Uterus (tissue), 3 donors: ENCODE measurements at regions not wholly inside any gene's neighbourhood (a gene's known extent, or its start where the extent isn't known, plus 50 kb on each side); places are given as distances from the start of the nearest gene placed in this dataset.
"Not testable (repeated sequence)": the region's sequence is repeated elsewhere in the genome, so short reads cannot be mapped to it uniquely, and the experiment has no call there.

Experiments used
- DNase-seq, 2 donors: peaks; one replicate each; pipeline ENCODE4 v3.0.0-alpha.2; 2019 to 2020
- H3K27ac ChIP-seq, 2 donors: fragments of 200-600 bp; sonication (generic); 1 replicate in 1 of 2; 2 replicates in 1 of 2; pipeline ENCODE4 v1.5.1; 2016 to 2018
- H3K27me3 ChIP-seq, 2 donors: fragments of 200-600 bp; sonication (generic); one replicate each; pipeline ENCODE4 v1.5.1; 2018 to 2019; ENCODE audit warnings: control low read depth in 1 of 2
- H3K36me3 ChIP-seq, 2 donors: fragments of 200-600 bp; sonication (generic); one replicate each; pipeline ENCODE4 v1.5.1; 2019; ENCODE audit warnings: control low read depth in 1 of 2
- H3K4me1 ChIP-seq, 2 donors: fragments of 200-600 bp; sonication (generic); one replicate each; pipeline ENCODE4 v1.5.1; 2018 to 2019; ENCODE audit warnings: control low read depth in 1 of 2
- H3K4me3 ChIP-seq, 2 donors: fragments of 200-600 bp; sonication (generic); 1 replicate in 1 of 2; 2 replicates in 1 of 2; pipeline ENCODE4 v1.5.1; 2018 to 2019; ENCODE audit warnings: mild to moderate bottlenecking in 1 of 2
- H3K9me3 ChIP-seq, 2 donors: fragments of 200-600 bp; sonication (generic); one replicate each; pipeline ENCODE4 v1.5.1; 2019; ENCODE audit warnings: control low read depth in 1 of 2
- CTCF ChIP-seq, 4 experiments: fragments of 200-600 bp in 2 of 4; fragments of 450-650 bp in 2 of 4; sonication (generic) in 2 of 4; IDR thresholded peaks; one replicate each; pipeline ENCODE4 v1.5.1; 2016 to 2019; ENCODE audit warnings: antibody characterized with exemption in 4 of 4, mild to moderate bottlenecking in 2 of 4, moderate library complexity in 1 of 4
- POLR2A ChIP-seq, 2 donors: fragments of 450-650 bp; IDR thresholded peaks; one replicate each; pipeline ENCODE4 v1.6.1; 2016; ENCODE audit warnings: antibody characterized with exemption in 2 of 2, mild to moderate bottlenecking in 1 of 2, moderate library complexity in 1 of 2
- intact Hi-C: fragments of 100-400 bp; cut with DNase I; formaldehyde crosslinking; loops from one replicate; pipeline ENCODE4 v1.15.1; 2023; ENCODE audit warnings: low total_unique reads
- donor health status: DM: yes; HTN: yes; CAD: no.

- Histone ChIP-seq H3K9me3 (no peaks in the 10 kb centered on the region), H3K27me3 (no peaks in the 10 kb centered on the region), H3K4me3 (no peak overlapping the region), H3K36me3 (no peaks in the 10 kb centered on the region), H3K27ac (no peak overlapping the region), H3K4me1 (no peaks in the 10 kb centered on the region)
- DNase-seq: no peak
- TF ChIP-seq POLR2A (IDR thresholded peaks at IDR 0.05) (no peak), CTCF (IDR thresholded peaks at IDR 0.05) (no peak)
- intact Hi-C loops: no loop called here
These were observed 147.3 kb upstream of the TCF4 start for GRCh38 chr18:55735199-55735855.

GRCh38 chr18:55732227-55733106 lies 144.5 kb upstream of the TCF4 start:
- no peaks in the 10 kb centered on the region for H3K9me3 ChIP-seq
- H3K27ac ChIP-seq: peak overlapping the region in 1 of 2 donors; percentile 53
- no peak for DNase-seq
- H3K4me3 ChIP-seq: no peak overlapping the region
- no peaks in the 10 kb centered on the region for H3K4me1 ChIP-seq
- H3K27me3 ChIP-seq: no peaks in the 10 kb centered on the region
- no peak for TF ChIP-seq POLR2A (IDR thresholded peaks at IDR 0.05)
- TF ChIP-seq CTCF (IDR thresholded peaks at IDR 0.05): no peak
- H3K36me3 ChIP-seq: no peaks in the 10 kb centered on the region
- intact Hi-C loops: no loop called here

GRCh38 chr18:55731594-55732042 lies 143.6 kb upstream of the TCF4 start:
- TF ChIP-seq CTCF (IDR thresholded peaks at IDR 0.05): no peak
- TF ChIP-seq POLR2A (IDR thresholded peaks at IDR 0.05): no peak
- H3K27me3 ChIP-seq: no peaks in the 10 kb centered on the region
- intact Hi-C loops: no loop called here
- no peak overlapping the region for H3K4me3 ChIP-seq
- no peak for DNase-seq
- H3K36me3 ChIP-seq: no peaks in the 10 kb centered on the region
- H3K4me1 ChIP-seq: no peaks in the 10 kb centered on the region
- peak overlapping the region in 1 of 2 donors; percentile 16 for H3K27ac ChIP-seq
- H3K9me3 ChIP-seq: no peaks in the 10 kb centered on the region

GRCh38 chr18:55721006-55721405 lies 133.0 kb upstream of the TCF4 start:
- intact Hi-C loops, H3K4me3 ChIP-seq, H3K9me3 ChIP-seq, H3K27ac ChIP-seq, H3K4me1 ChIP-seq, DNase-seq, H3K36me3 ChIP-seq, H3K27me3 ChIP-seq: not testable (repeated sequence)

- DNase-seq: no peak
- intact Hi-C loops: no loop called here
- Histone ChIP-seq H3K27me3 (no peaks in the 10 kb centered on the region), H3K27ac (no peak overlapping the region), H3K36me3 (no peaks in the 10 kb centered on the region), H3K4me3 (no peak overlapping the region), H3K9me3 (peaks cover 0 to 8% of the 10 kb centered on the region in 2 donors), H3K4me1 (no peaks in the 10 kb centered on the region)
- TF ChIP-seq POLR2A (IDR thresholded peaks at IDR 0.05): no peak
- TF ChIP-seq CTCF (IDR thresholded peaks at IDR 0.05): no peak
These were observed 125.7 kb upstream of the TCF4 start for GRCh38 chr18:55713707-55714106.
